OCI-LY1 (cell line): ENCODE measurements at regions not wholly inside any gene's neighbourhood (a gene's known extent, or its start where the extent isn't known, plus 50 kb on each side); places are given as distances from the start of the nearest gene placed in this dataset.

ENCODE experiments used
- H2AFZ ChIP-seq: fragments of 200-600 bp; sonication (generic), shearing (Covaris generic); 2 replicates; pipeline ENCODE4 v1.6.0; 2014; ENCODE audit warnings: antibody characterized with exemption, mild to moderate bottlenecking, low read length
- H3F3A ChIP-seq: fragments of 200-600 bp; sonication (generic), shearing (Covaris generic); 2 replicates; pipeline ENCODE4 v1.6.0; 2014; ENCODE audit warnings: mild to moderate bottlenecking, antibody characterized with exemption, low read length, moderate library complexity; ENCODE audit not compliant: insufficient read depth
- H3K27ac ChIP-seq: fragments of 200-600 bp; sonication (generic); 2 replicates; pipeline ENCODE4 v1.5.1; 2014; ENCODE audit warnings: low read length, mixed run types, mild to moderate bottlenecking, low read depth; ENCODE audit not compliant: poor library complexity, severe bottlenecking
- H3K27me3 ChIP-seq: fragments of 200-600 bp; sonication (generic); 2 replicates; pipeline ENCODE4 v1.6.0; 2014; ENCODE audit warnings: antibody characterized with exemption, mild to moderate bottlenecking, low read length, moderate library complexity; ENCODE audit not compliant: insufficient read depth
- H3K36me3 ChIP-seq: fragments of 200-600 bp; sonication (generic); 2 replicates; pipeline ENCODE4 v1.6.1; 2014; ENCODE audit warnings: mild to moderate bottlenecking, antibody characterized with exemption, low read length, moderate library complexity, mixed read lengths; ENCODE audit not compliant: insufficient read depth
- H3K4me1 ChIP-seq: fragments of 200-600 bp; sonication (generic); 2 replicates; pipeline ENCODE4 v1.5.1; 2014; ENCODE audit warnings: mild to moderate bottlenecking, low read length, moderate library complexity; ENCODE audit not compliant: insufficient read depth, severe bottlenecking
- H3K4me2 ChIP-seq: fragments of 200-600 bp; sonication (generic), shearing (Covaris generic); 2 replicates; pipeline ENCODE4 v1.6.1; 2014; ENCODE audit warnings: low read length
- H3K4me3 ChIP-seq: fragments of 200-600 bp; sonication (generic); 2 replicates; pipeline ENCODE4 v1.5.1; 2014; ENCODE audit warnings: low read length, low read depth, mild to moderate bottlenecking, mixed read lengths; ENCODE audit not compliant: poor library complexity, severe bottlenecking
- H3K79me2 ChIP-seq: fragments of 200-600 bp; shearing (Covaris generic); 2 replicates; pipeline ENCODE4 v1.6.1; 2016; ENCODE audit warnings: mixed run types, low read length, mixed read lengths; ENCODE audit not compliant: insufficient read depth
- H3K9ac ChIP-seq: fragments of 200-600 bp; sonication (generic), shearing (Covaris generic); 2 replicates; pipeline ENCODE4 v1.6.1; 2014; ENCODE audit warnings: mild to moderate bottlenecking, low read length, mixed read lengths
- H3K9me2 ChIP-seq: fragments of 200-600 bp; sonication (generic), shearing (Covaris generic); 2 replicates; pipeline ENCODE4 v1.6.1; 2014; ENCODE audit warnings: low read depth, mild to moderate bottlenecking, low read length, mixed read lengths
- H3K9me3 ChIP-seq: fragments of 200-600 bp; shearing (Covaris generic); 2 replicates; pipeline ENCODE4 v1.6.1; 2014; ENCODE audit warnings: low read length, mixed read lengths
- H4K20me1 ChIP-seq: fragments of 200-600 bp; sonication (generic), shearing (Covaris generic); 2 replicates; pipeline ENCODE4 v1.6.0; 2016; ENCODE audit warnings: mild to moderate bottlenecking, low read length; ENCODE audit not compliant: insufficient read depth
- EZH2 ChIP-seq: fragments of 200-600 bp; sonication (generic), shearing (Covaris generic); IDR thresholded peaks from 2 replicates; pipeline ENCODE4 v1.8.0; 2017; ENCODE audit warnings: borderline replicate concordance, mixed run types, mild to moderate bottlenecking, antibody characterized with exemption, low read length, moderate library complexity, mixed read lengths
- TF ChIP-seq, protein P1 (sequence below): fragments of 200-600 bp; sonication (generic), shearing (Covaris generic); IDR thresholded peaks from 2 replicates; pipeline ENCODE4 v1.5.1; 2017; ENCODE audit warnings: mild to moderate bottlenecking, antibody characterized with exemption, low read length, moderate library complexity, mixed read lengths

DNA sequence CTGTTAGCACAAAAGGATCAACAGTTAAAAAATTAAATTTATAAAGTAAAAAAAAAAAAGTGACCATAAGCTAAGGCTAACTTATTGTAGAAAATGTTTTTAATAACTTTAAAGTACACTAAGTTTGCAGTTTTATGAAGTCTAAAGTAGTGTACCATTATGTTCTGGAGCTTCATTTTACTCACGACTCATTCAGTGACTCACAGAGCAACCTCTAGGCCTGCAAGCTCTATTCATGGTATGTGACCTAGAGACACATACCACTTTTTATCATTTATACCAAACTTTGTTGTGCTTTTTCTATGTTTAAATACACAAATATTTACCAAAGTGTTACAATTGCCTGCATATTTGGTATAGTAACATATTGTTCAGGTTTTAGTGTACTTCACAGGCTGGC lies 1552.3 kb downstream of the OTOL1 start:
- no peaks in the 10 kb centered on the region for H3K36me3 ChIP-seq
- no peaks in the 10 kb centered on the region for H3K27me3 ChIP-seq
- H3K4me3 ChIP-seq = no peak overlapping the region
- no peak overlapping the region for H2AFZ ChIP-seq
- H3K27ac ChIP-seq = no peak overlapping the region
- H3K4me2 ChIP-seq = no peak overlapping the region
- no peaks in the 10 kb centered on the region for H3K9me2 ChIP-seq
- no peaks in the 10 kb centered on the region for H4K20me1 ChIP-seq
- no peaks in the 10 kb centered on the region for H3K79me2 ChIP-seq
- no peak for TF ChIP-seq EZH2
- TF ChIP-seq, protein P1, sequence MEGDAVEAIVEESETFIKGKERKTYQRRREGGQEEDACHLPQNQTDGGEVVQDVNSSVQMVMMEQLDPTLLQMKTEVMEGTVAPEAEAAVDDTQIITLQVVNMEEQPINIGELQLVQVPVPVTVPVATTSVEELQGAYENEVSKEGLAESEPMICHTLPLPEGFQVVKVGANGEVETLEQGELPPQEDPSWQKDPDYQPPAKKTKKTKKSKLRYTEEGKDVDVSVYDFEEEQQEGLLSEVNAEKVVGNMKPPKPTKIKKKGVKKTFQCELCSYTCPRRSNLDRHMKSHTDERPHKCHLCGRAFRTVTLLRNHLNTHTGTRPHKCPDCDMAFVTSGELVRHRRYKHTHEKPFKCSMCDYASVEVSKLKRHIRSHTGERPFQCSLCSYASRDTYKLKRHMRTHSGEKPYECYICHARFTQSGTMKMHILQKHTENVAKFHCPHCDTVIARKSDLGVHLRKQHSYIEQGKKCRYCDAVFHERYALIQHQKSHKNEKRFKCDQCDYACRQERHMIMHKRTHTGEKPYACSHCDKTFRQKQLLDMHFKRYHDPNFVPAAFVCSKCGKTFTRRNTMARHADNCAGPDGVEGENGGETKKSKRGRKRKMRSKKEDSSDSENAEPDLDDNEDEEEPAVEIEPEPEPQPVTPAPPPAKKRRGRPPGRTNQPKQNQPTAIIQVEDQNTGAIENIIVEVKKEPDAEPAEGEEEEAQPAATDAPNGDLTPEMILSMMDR = no peak
- no peak overlapping the region for H3K9ac ChIP-seq
- H3K4me1 ChIP-seq = no peaks in the 10 kb centered on the region
- H3K9me3 ChIP-seq = no peaks in the 10 kb centered on the region
- no peaks in the 10 kb centered on the region for H3F3A ChIP-seq

DNA sequence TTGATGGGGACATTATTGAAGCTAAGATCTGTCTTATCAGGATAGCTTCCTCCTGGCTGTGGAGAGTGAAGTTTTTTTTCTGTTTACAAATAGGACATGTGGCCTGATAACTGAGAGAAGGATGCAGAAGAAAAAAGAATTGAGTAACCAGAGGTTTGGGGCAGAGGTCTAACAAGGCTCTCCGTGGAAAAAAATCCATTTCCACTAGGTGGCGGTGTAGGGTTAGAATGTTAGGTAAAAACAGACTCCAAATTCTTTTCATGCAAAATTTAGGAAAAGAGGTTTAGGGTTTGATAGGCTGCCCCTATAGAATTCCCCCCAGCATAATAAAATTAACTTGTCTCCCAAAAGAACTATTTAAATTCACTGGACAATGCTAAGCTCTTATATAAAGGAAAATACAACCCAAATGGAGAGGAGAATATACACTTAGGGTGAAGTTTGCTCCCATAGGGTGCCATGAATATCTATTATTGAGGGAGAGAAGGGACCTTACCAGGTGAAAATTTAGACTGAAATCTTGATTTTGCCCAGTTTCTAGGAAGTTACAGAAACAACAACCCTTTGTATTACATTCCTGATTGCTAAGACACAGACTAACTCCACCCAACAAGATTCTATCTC lies 1560.4 kb downstream of the OTOL1 start:
- Histone ChIP-seq H3K9ac (no peak overlapping the region), H3F3A (no peaks in the 10 kb centered on the region), H4K20me1 (no peaks in the 10 kb centered on the region), H3K9me3 (no peaks in the 10 kb centered on the region), H3K4me1 (no peaks in the 10 kb centered on the region), H3K27me3 (no peaks in the 10 kb centered on the region), H2AFZ (no peak overlapping the region), H3K4me3 (no peak overlapping the region), H3K79me2 (no peaks in the 10 kb centered on the region), H3K27ac (no peak overlapping the region), H3K4me2 (no peak overlapping the region), H3K36me3 (no peaks in the 10 kb centered on the region), H3K9me2 (no peaks in the 10 kb centered on the region)
- TF ChIP-seq, protein P1 = peak; percentile 72
- TF ChIP-seq EZH2 = no peak

DNA sequence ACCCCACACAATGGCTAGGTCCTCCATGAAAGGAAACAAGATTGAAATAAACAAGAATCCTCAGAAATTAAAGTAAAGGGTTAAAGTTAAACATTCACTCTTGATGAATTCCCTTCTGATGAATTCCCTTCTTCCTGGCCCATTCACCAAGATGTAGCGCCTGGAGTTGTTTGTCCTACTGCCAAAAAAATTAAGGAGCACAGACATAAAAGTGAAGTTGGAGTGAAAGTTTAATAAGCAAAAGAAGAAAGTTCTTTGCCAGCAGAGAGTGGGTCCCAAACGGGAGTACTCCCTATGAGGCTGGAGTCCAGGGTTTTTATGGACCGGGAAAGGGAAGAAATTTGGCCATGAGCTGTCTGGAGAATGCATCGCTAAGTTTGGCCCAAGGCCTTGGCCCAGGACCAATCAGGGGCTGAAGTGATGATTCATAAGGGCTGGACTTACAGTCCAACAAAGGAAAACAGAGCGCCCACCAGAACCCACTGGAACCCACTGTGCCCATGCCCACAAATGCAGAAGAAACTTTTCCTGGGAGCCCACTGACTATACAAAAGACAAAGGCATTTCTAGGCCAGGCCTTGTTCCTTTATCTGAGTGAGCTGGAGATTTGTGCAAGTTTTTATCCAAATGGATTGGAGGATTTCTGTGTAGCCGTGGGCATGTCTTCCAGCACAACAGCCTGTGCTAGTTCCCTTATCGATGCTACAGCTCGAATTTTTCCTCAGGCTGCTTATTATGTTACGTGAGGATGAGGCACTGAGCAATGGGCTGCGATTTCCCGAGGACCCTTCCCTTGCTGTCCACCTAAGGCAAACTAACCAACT lies 1561.6 kb downstream of the OTOL1 start:
- Histone ChIP-seq H3K27me3 (no peaks in the 10 kb centered on the region), H3K4me1 (no peaks in the 10 kb centered on the region), H3K9ac (no peak overlapping the region), H3K9me3 (no peaks in the 10 kb centered on the region), H3K27ac (no peak overlapping the region), H3K79me2 (no peaks in the 10 kb centered on the region), H4K20me1 (no peaks in the 10 kb centered on the region), H2AFZ (no peak overlapping the region), H3K36me3 (no peaks in the 10 kb centered on the region), H3F3A (no peaks in the 10 kb centered on the region), H3K4me3 (no peak overlapping the region), H3K4me2 (no peak overlapping the region), H3K9me2 (no peaks in the 10 kb centered on the region)
- TF ChIP-seq EZH2 = no peak
